GM21786 (cell line): ENCODE measurements at regions not wholly inside any gene's neighbourhood (a gene's known extent, or its start where the extent isn't known, plus 50 kb on each side); places are given as distances from the start of the nearest gene placed in this dataset.

ENCODE experiments used
- ATAC-seq: cut with Tn5 transposase; IDR thresholded peaks from one replicate; pipeline ENCODE4 v1.9.1; 2021; ENCODE audit not compliant: unreplicated experiment

GRCh38 chr18:23341983-23342382, 111.1 kb upstream of the RIOK3 start:
- ATAC-seq = no peak

GRCh38 chr18:23342506-23342905, 110.6 kb upstream of the RIOK3 start:
- ATAC-seq = no peak

GRCh38 chr18:23350188-23350587, 102.9 kb upstream of the RIOK3 start:
- ATAC-seq = no peak

- ATAC-seq = no peak
These were observed 101.6 kb upstream of the RIOK3 start for GRCh38 chr18:23351521-23351920.

GRCh38 chr18:23352042-23352441, 101.0 kb upstream of the RIOK3 start:
- no peak for ATAC-seq

- ATAC-seq = peak; percentile 61
These were observed 99.6 kb upstream of the RIOK3 start for GRCh38 chr18:23353459-23353858.

- no peak for ATAC-seq
These were observed 98.5 kb upstream of the RIOK3 start for GRCh38 chr18:23354625-23355024.

GRCh38 chr18:23355206-23355605, 97.9 kb upstream of the RIOK3 start:
- no peak for ATAC-seq

- ATAC-seq = no peak
These were observed 96.7 kb upstream of the RIOK3 start for GRCh38 chr18:23356424-23356823.

- ATAC-seq = no peak
These were observed 96.0 kb upstream of the RIOK3 start for GRCh38 chr18:23356915-23357601.

- no peak for ATAC-seq
These were observed 95.0 kb upstream of the RIOK3 start for GRCh38 chr18:23357996-23358594.

- ATAC-seq = no peak
These were observed 93.7 kb upstream of the RIOK3 start for GRCh38 chr18:23359421-23359820.

- no peak for ATAC-seq
These were observed 89.1 kb upstream of the RIOK3 start for GRCh38 chr18:23363865-23364570.

GRCh38 chr18:23365602-23366001, 87.5 kb upstream of the RIOK3 start:
- ATAC-seq = no peak

- no peak for ATAC-seq
These were observed 83.8 kb upstream of the RIOK3 start for GRCh38 chr18:23369266-23369665.

GRCh38 chr18:23373570-23373969, 79.5 kb upstream of the RIOK3 start:
- ATAC-seq = no peak

GRCh38 chr18:23377669-23378301, 75.3 kb upstream of the RIOK3 start:
- ATAC-seq = peak; percentile 88

- ATAC-seq = no peak
These were observed 74.8 kb upstream of the RIOK3 start for GRCh38 chr18:23378302-23378686.

GRCh38 chr18:23380001-23380550, 73.0 kb upstream of the RIOK3 start:
- ATAC-seq = no peak

GRCh38 chr18:23380817-23381216, 72.3 kb upstream of the RIOK3 start:
- no peak for ATAC-seq

GRCh38 chr18:23383494-23383893, 69.6 kb upstream of the RIOK3 start:
- ATAC-seq = no peak
